Fibroblast of lung (primary cell): ENCODE measurements at regions not wholly inside any gene's neighbourhood (a gene's known extent, or its start where the extent isn't known, plus 50 kb on each side); places are given as distances from the start of the nearest gene placed in this dataset.

ENCODE experiments used
- DNase-seq, 2 donors: peaks; one replicate each; pipeline versions ENCODE4 v3.0.0 to v3.0.0-alpha.2; 2010; ENCODE audit warnings: low read depth in 2 of 2
- H2AFZ ChIP-seq: 2 replicates; pipeline ENCODE4 v1.5.1; 2012; ENCODE audit warnings: low read length, control low read depth, inconsistent platforms
- H3K27ac ChIP-seq: 2 replicates; pipeline ENCODE4 v1.5.1; 2011; ENCODE audit warnings: low read length, control low read depth; ENCODE audit not compliant: insufficient read depth
- H3K27me3 ChIP-seq: 2 replicates; pipeline ENCODE4 v1.5.1; 2011; ENCODE audit warnings: mild to moderate bottlenecking, low read length; ENCODE audit not compliant: control insufficient read depth, insufficient read depth
- H3K36me3 ChIP-seq: 2 replicates; pipeline ENCODE4 v1.5.1; 2011; ENCODE audit warnings: low read length; ENCODE audit not compliant: control insufficient read depth, insufficient read depth
- H3K4me1 ChIP-seq: 2 replicates; pipeline ENCODE4 v1.5.1; 2011; ENCODE audit warnings: low read length; ENCODE audit not compliant: control insufficient read depth, insufficient read depth; ENCODE audit errors: extremely low read depth
- H3K4me2 ChIP-seq: 2 replicates; pipeline ENCODE4 v1.5.1; 2011; ENCODE audit warnings: low read length, control low read depth; ENCODE audit not compliant: insufficient read depth; ENCODE audit errors: extremely low read depth
- H3K4me3 ChIP-seq, 4 experiments: fragments of 200-600 bp in 1 of 4; sonication (generic) in 1 of 4; replicated peaks in 1 of 4; 2 replicates each; pipeline ENCODE4 v1.5.1; 2011 to 2016; ENCODE audit warnings: low read length in 4 of 4, low read depth in 3 of 4, mild to moderate bottlenecking in 3 of 4, control low read depth in 2 of 4, inconsistent platforms in 1 of 4, mixed read lengths in 1 of 4; ENCODE audit not compliant: insufficient read depth in 1 of 4; ENCODE audit errors: control extremely low read depth in 1 of 4
- H3K79me2 ChIP-seq: 2 replicates; pipeline ENCODE4 v1.5.1; 2012; ENCODE audit warnings: mild to moderate bottlenecking, low read length, inconsistent platforms; ENCODE audit not compliant: control insufficient read depth, insufficient read depth
- H3K9ac ChIP-seq: 2 replicates; pipeline ENCODE4 v1.5.1; 2011; ENCODE audit warnings: mild to moderate bottlenecking, low read length, control low read depth; ENCODE audit not compliant: insufficient read depth
- H3K9me3 ChIP-seq: 2 replicates; pipeline ENCODE4 v1.5.1; 2012; ENCODE audit warnings: low read depth, low read length; ENCODE audit not compliant: control insufficient read depth, insufficient read depth
- H4K20me1 ChIP-seq: 2 replicates; pipeline ENCODE4 v1.5.1; 2011; ENCODE audit warnings: low read length; ENCODE audit not compliant: control insufficient read depth, insufficient read depth; ENCODE audit errors: extremely low read depth
- CTCF ChIP-seq, 2 donors: IDR thresholded peaks in 1 of 2; conservative IDR thresholded peaks in 1 of 2; 1 replicate in 1 of 2; 2 replicates in 1 of 2; pipeline ENCODE4 v1.5.1; 2011 to 2012; ENCODE audit warnings: low read length in 2 of 2, control low read depth in 1 of 2, inconsistent platforms in 1 of 2, low read depth in 1 of 2, mild to moderate bottlenecking in 1 of 2
- EZH2 ChIP-seq: IDR thresholded peaks from 2 replicates; pipeline ENCODE4 v1.5.1; 2012; ENCODE audit warnings: low read length, control low read depth, mild to moderate bottlenecking; ENCODE audit errors: missing control alignments

DNA sequence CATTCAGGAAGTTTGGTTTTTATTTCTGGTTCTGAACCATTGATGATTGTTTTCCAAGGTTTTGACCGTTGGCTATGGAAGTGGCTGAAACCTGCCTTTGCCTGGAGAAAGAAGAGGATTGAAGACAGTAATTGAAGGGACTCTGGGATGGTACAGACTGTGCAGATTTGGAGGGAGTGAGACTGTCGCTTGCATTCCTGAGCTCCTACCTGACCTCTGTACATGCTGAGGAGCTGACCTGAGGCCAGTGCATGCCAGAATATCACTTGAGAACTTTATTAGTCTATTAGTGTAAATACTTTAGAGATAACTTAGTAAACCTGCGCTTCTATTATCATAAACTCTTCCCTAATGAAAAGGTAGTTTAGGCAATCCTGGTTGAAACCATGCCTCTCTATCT is 276.4 kb downstream of the IRS2 start:
- no peaks in the 10 kb centered on the region for H3K9me3 ChIP-seq
- no peak overlapping the region for H2AFZ ChIP-seq
- DNase-seq = no peak
- H4K20me1 ChIP-seq = no peaks in the 10 kb centered on the region
- TF ChIP-seq CTCF (conservative IDR thresholded peaks at IDR 0.05 in 1 of 2, IDR thresholded peaks at IDR 0.05 in 1 of 2; ENCODE audit: low read depth in 1 of 2, low read length in 2 of 2) (no peak), EZH2 (no peak)
- H3K4me2 ChIP-seq = no peak overlapping the region
- H3K9ac ChIP-seq = no peak overlapping the region
- no peaks in the 10 kb centered on the region for H3K79me2 ChIP-seq
- no peak overlapping the region for H3K27ac ChIP-seq
- H3K27me3 ChIP-seq = no peaks in the 10 kb centered on the region
- no peaks in the 10 kb centered on the region for H3K36me3 ChIP-seq
- H3K4me1 ChIP-seq = no peaks in the 10 kb centered on the region
- no peak overlapping the region for H3K4me3 ChIP-seq

GRCh38 chr13:109509154-109509900 is 277.1 kb downstream of the IRS2 start:
- Histone ChIP-seq H4K20me1 (no peaks in the 10 kb centered on the region), H3K4me2 (no peak overlapping the region), H3K27ac (no peak overlapping the region), H3K79me2 (no peaks in the 10 kb centered on the region), H3K9ac (no peak overlapping the region), H3K4me3 (no peak overlapping the region), H3K9me3 (no peaks in the 10 kb centered on the region), H3K27me3 (no peaks in the 10 kb centered on the region), H2AFZ (no peak overlapping the region), H3K4me1 (no peaks in the 10 kb centered on the region), H3K36me3 (no peaks in the 10 kb centered on the region)
- DNase-seq = peak; percentile 82 to 87
- TF ChIP-seq EZH2 (no peak), CTCF (conservative IDR thresholded peaks at IDR 0.05 in 1 of 2, IDR thresholded peaks at IDR 0.05 in 1 of 2; ENCODE audit: low read depth in 1 of 2, low read length in 2 of 2) (no peak)

- H3K27me3 ChIP-seq = no peaks in the 10 kb centered on the region
- no peaks in the 10 kb centered on the region for H3K9me3 ChIP-seq
- no peak overlapping the region for H3K9ac ChIP-seq
- H3K4me1 ChIP-seq = no peaks in the 10 kb centered on the region
- peak; percentile 13 to 15 for DNase-seq
- no peaks in the 10 kb centered on the region for H3K79me2 ChIP-seq
- H3K4me2 ChIP-seq = peak overlapping the region; percentile 2
- no peaks in the 10 kb centered on the region for H3K36me3 ChIP-seq
- peak overlapping the region; percentile 57 for H2AFZ ChIP-seq
- H3K27ac ChIP-seq = no peak overlapping the region
- no peak overlapping the region for H3K4me3 ChIP-seq
- TF ChIP-seq CTCF (conservative IDR thresholded peaks at IDR 0.05 in 1 of 2, IDR thresholded peaks at IDR 0.05 in 1 of 2; ENCODE audit: low read depth in 1 of 2, low read length in 2 of 2) = peak in 1 of 2 donors; percentile 26
- TF ChIP-seq EZH2 = no peak
- no peaks in the 10 kb centered on the region for H4K20me1 ChIP-seq
Measured at GRCh38 chr13:109500146-109500773, 286.1 kb downstream of the IRS2 start.
